ENCODE measurements at regions not wholly inside any gene's neighbourhood (a gene's known extent, or its start where the extent isn't known, plus 50 kb on each side); places are given as distances from the start of the nearest gene placed in this dataset.
"Not testable (repeated sequence)": the region's sequence is repeated elsewhere in the genome, so short reads cannot be mapped to it uniquely, and the experiment has no call there.

DNA sequence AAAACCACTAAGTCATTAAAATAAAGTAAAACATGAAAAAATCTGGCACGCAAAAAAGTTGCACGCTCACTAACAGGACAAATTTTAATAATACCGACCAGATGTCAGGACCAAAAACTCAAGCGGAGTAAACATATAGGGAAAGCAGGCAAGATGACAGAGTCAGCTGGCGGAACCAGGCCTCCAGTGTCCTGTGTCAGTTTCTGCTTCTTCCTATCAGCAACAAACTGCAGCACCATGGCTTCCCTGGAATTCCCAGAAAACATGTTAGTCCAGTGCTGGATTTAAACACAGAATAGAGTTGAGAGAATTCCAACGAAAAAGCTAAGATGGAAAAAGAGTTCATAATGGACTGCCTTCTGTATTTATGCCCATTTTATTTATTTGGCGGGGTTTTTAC, 169.1 kb upstream of the ARHGEF26 start:
- no peak for DNase-seq

DNA sequence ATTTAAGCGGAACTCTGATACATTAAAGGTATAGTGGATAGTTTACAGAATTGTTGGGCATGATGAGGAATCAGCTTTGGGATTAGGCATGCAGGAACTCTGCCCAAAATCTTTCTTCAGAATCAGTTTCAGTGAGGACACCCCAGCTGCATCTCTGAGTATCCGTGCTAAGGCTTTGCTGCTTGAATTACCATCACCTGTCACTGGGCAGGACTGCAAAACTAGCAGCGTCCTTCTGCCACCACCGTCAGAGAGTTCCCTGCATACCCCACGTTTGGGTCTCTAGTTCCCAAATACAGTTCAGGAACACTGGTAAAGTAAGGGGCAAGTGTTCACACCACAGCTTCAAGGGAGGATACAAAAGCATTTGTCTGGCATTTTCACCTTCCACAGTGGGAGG, 164.6 kb upstream of the ARHGEF26 start:
- DNase-seq = no peak

DNA sequence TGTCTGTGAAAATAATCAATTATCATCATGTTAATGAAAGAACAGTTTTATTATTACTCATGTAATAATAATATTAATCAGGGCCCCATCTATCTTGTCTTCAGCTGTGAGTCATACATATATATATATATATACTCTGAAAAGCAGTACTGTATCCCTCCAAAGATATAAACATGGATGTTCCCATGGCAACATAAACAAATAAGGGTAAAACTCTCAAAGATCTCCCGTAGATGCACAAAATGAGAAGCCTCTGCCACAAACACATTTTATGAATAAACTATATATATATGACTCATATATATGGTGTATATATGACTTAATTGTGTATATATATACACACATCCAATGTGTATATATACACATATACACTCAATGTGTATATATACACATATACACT, 163.8 kb upstream of the ARHGEF26 start:
- DNase-seq = no peak

DNA sequence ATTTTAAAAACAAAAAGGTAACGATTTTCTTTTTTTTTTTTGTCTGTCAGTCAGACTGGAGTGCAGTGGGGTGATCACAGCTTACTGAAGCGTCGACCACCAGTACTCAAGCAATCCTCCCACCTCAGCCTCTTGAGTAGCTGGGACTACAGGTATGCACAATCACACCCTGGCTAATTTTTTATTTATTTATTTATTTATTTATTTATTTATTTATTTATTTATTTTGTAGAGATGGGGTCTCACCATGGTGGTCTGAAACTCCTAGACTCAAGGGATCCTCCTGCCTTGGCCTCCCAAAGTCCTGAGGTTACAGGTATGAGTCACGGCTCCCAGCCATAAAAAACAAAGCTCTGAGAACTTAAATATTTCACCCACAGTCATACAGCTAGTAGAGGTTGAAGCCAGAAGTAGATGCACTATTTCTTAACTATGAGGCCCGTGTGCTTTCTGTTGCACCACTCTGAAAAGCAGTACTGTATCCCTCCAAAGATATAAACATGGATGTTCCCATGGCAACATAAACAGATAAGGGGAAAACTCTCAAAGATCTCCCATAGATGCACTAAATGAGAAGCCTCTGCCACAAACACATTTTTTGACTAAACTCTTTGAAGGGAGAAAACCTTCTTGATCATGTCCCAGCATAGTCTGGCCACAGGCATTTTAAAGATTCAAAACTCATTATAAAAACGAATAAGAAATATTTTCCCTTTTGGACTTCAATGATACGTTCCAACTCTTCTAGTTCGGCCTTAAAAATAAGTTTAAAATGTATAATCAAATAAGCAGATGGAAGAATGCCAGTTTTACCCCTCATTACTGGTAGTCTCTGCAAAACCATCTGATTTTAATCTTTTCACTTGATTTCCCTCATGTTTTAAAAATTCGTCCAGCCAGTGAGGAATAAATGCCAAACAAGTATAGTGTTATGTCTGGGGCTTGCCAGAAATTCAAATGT, 162.3 kb upstream of the ARHGEF26 start:
- peak; percentile 36 for DNase-seq

DNA sequence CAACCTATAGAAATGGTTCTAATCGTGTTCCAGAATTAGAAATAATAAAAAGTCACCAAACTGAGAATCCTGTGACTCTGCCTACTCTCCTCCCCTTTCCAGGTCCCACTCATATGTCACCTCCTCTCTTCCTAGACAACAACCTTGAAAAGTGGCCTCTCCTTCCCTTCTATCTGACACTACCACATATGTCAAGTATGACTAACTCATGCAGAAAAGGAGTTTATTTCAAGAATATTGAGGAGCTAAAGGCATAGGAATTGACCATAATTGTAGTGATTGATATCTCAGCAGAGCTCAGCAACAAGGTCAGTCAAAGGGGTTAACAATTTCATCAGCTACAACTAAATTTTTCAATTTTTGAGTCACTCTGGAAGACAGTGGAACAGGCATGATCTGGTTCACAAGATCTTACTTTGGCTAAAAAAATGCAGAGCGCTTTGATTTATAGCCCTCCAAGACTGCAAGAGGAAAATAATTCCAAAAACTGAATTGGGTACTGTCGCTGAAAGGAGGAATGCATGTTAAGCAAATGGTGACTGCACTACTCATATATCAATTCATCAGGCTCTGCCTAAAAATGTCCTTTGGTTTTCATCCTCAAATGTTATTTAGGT, 160.6 kb upstream of the ARHGEF26 start:
- DNase-seq = no peak

DNA sequence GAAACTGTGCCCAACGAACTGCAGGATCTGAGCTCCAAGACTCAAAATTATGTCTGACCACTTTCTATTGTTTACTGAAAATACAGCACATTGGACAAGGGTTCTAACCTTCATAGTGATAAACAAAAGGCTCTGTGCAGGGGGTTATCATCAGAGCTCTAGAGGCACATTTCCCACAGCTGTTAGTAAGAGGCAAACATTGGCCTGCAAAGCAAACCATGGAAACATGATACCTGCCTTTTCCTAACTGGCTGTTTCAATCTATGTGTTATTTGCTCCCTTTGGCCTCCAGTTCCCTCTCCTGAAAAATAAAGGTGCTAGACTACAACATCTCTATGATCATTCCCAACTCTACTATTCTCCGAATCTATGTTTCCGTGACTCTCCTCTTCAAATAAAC, 159.7 kb upstream of the ARHGEF26 start:
- DNase-seq = no peak

DNA sequence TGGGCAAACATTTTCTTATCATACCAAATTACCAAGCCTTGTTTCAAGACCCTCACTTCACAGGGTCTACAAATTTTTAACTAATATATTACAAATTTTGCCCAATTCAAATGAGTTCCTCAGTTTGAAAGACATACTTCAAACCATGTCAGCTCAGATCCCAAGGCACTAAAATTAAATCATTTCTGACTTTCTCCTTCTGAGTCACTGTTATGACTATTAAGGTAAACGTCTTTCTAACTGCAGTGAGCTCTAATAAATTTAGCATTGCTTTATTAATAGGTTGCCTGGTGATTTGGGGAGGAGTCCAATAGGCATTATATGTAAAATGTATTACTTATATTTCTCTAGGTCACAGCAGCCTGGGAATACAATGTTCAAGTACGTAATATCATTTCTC, 158.2 kb upstream of the ARHGEF26 start:
- DNase-seq = no peak

DNA sequence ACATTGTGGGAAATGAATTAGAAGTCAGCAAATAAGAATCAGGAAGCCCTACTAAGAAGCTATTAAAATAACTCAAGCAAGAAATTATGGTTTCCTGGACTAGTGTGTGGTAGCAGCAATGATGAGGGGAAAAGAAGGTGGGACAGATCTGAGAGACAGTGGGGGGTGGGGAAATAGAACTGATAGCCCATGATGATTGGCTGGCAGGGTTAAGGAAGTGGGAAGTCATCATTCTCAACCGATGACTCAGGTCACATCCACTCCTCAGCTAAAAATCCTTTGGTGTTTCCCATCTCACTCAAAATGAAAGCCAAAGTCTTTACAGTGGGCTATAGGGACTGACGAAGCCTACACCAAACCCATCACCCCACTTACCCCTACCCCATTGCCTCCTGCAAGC, 153.9 kb upstream of the ARHGEF26 start:
- no peak for DNase-seq

DNA sequence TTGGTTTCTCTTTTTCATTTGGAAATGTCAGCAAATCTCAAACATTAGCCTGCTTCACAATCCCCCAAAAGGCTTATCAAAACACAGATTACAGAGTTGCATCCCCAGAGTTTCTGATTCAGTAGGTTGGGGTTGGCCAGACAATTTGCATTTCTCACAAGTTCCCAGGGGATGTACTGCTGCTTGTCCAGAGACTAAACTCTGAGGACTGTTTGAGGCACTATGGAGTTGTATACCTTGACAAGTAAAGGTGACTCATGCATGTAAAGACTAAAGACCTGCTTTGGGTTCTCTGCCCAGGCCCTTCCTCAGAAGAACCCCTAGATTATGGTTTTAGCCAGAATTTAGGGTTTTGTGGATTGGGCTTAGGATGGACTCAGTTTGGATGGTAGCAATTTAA, 151.1 kb upstream of the ARHGEF26 start:
- no peak for DNase-seq

DNA sequence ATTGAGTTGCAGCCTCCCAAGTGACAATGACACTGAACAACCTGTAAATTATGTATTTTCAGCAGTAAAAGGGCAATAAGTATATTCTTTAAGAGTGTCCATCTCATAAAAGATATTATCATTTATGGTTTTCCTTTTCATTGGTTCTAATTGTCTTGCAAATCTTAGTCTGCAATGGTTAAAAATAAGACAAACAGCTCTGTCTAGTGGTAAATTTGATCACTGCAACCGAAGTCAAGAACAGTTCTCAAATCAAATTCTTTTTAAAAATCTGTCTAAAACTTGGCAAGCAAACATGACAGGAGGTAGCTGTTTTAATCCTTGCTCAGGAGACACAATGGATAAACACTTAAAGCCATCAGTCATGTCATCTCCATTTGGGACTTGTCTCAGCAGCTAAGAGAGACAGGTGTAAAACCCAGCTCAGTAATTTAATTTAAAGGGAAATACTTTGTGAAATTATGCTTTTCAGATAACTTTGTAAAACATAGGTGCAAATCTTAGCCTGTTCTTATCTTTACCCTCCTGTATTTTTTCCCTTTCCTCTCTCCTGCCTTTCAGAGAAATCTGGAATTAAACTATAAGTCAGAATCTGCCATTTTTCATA, 150.3 kb upstream of the ARHGEF26 start:
- no peak for DNase-seq

DNA sequence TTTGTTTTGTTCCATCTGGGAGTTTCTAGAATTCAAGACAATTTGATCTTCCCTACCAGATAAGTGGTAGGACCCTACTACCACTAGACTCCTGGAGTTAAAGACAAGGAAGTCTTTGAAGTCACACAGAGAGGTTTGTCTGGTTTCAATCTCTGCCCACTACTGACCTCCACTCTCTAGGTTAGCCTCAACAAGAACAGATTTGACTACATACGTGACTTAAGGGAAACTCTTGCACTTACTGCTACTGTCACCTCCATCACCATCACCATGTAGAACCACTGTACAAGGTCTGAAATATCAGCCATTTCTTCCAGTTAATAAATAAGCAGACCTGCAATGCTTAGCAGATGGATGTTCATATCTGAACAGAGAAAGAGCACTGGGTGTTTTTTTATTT, 148.3 kb upstream of the ARHGEF26 start:
- DNase-seq = no peak

DNA sequence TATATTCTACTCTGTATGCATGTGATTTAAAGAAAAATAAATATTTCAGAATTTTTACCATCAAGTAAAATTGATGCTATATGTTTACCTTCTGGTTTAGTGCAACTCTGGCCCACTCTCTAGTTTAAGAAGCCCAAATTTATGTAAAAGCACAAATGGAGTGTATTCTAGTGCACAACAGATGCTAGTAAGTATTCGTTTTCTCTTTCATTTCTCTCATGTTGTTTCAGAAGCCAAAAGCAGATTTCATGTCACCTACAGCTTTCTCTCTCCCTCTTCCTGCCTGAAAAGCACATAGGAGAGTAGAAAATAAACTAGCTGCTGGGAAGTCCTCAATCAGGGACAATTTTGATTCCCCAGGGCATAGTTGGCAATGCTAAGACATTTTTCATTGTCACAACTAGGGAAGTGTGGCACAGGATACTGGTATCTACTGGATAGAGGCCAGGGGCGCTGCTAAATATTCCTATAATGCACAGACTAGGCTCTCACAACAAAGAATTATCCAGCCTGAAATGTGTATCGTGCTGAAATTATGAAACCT, 147.4 kb upstream of the ARHGEF26 start:
- no peak for DNase-seq

DNA sequence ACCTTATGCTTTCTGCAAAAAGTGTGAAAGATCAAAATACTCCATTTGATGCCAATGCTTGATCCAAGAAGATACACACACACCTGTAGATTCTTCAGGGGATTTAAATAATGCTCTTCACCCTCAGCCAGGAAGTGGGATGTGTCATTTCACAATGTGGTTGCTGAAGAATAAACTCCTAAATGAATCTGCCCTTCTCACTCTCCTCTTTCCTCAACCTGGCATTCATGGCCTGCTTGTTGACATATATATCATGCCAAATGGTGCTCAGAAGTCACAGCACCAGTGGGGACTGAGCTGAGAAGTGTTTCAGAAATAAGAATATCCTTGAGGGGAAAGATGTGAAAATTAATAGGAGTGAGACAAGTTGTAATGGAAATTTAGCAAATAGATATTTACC, 146.6 kb upstream of the ARHGEF26 start:
- no peak for DNase-seq

DNA sequence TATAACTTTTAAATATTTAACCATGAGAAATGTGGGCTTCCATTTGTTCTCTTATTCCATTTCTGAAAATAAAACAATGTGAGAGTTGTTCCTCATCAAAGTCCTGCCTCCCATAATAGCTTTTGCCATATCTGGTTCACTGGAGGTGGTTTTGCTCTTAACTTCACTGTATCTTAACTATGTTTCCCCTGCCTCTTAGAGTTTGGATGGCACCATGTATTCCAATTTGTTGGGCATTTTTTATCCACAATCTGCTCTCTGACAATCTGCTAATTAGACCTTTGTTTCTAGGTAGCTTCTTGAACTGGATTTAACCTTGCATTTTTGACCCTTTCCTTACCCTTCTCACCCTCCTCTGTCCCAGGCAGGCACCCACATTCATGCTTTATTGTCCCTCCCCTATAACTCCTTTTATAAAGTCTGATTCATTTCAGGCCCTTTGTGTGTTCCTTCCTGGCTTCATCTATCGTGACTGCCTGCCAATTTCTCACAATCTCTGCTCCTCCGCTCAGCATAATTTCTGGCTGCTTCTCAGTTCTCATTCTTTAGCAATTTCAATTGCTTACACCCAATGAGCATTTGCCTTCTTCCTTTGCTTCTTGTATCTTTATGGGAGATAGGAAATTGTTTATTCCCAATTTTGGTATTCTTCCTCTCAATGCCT, 144.2 kb upstream of the ARHGEF26 start:
- DNase-seq = no peak

DNA sequence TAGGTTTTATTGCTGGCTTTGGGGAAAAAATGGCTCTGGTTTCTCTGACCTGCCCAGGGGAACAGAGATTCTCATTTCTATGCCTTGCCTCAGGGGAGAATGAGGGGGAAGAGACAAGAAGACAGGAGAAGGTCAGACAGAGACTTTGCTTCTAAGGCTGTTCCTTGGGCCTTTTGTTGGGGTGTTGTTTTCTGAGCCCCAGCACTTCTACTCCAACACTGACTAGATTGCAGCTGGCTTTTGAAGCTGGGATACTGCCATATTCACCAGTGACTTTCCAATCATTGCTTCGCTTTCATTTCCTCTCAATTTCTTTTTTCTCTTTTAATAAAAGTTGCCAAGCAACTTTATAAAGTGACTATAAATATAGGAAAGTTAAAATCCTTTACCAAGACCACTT, 143.2 kb upstream of the ARHGEF26 start:
- no peak for DNase-seq

DNA sequence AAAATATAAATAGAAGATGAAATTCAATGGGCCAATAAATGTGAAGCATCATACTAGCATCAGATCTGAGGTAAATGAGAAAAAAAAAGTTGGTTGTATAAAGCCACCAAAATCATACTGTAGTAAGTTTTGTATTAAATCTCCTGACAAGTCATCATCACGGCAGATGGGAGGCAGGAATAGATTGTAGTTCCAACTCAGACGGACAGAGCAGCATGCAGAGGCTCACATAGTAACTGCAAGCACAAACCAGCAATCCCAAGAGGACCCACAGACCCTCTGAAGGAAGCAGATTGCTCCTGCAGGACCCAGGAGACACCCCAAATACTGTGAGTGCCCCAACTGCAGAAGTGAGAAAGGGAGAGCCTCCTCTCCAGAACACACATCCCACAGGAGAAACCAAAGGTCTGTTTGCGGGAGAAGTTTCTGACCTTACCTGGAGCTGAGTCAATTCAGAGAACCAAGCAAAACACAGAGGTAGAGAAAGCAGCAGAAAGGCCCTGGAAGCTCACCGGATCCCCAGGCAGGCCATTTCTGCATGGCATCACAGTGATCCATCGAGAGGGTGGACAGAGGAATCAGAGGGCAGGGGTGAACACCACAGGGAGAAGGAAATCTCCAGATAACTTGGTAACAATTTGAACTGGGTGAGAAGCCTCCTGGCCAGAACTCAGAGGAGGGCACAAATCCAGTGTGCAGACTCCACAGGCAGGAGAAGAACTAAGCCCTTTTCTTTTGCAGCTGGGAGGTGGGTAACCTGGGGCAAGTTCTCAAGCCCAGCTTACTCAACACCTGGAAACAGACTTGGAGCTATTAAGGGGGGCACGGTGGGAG, 141.6 kb upstream of the ARHGEF26 start:
- no peak for DNase-seq

DNA sequence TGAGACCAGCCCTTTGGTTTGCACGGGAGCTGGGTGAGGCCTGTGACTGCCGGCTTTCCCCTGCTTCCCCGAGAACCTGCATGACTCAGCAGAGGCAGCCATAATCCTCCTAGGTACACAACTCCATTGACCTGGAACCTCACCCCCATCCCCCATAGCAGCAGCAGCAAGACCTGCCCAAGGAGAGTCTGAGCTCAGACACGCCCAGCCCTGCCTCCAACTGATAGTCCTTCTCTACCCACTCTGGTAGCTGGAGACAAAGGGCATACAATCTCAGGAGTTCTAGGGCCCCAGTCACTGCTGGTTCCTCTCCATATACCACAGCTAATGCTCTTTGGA, 141.0 kb upstream of the ARHGEF26 start:
- DNase-seq = no peak

DNA sequence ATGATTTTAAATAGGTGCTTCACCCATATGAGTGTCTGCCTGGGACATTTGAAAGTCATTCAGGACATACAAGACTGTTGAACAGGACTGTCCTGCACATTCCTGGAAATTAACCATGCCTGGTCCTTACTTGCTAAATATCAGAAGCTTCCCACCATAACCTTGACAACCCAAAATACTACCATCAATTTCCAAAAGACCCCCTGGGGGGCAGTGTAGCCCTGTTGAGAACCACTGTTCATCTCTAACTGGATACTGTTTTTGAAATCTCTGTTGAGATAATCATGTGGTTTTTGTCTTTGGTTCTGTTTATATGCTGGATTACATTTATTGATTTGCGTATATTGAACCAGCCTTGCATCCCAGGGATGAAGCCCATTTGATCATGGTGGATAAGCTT, 123.8 kb upstream of the ARHGEF26 start:
- DNase-seq = not testable (repeated sequence)

DNA sequence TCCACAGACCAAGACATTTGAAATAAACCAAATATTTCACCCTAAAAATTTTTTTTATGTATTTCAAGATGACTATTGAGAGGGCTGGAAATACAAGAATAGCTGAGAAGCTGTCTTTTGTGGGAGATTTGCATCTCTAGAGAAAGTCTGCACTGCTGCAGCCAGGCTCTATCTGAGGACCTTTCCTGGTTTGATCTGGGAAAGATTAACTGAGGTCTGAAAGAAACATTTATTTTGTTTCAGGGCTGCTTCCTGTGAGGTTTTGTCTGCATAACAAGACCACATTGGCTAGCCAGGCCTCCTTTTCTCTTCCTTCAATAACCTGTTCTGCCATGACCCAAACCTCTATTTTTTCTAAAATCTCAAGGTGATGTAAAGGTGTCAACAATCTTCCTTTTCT, 117.5 kb upstream of the ARHGEF26 start:
- DNase-seq = no peak

DNA sequence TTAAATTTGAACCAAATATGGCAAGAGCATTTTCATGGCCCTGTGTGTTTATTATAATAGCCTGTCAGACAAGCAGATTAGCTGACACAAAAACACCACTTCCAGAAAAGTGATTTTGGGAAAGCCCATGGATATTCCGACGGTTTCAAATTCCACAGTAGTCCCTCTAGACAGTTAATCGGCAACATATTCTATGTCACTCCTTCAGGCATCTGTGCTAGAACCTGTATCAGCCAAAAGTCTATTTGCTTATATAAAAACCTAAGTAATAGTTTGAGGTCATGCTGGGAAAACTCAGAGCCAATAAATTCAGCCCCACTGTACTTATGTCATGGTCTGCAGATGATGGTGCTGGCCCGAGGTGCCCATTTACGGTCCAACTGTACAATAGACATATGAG, 110.2 kb upstream of the ARHGEF26 start:
- DNase-seq = no peak

DNA sequence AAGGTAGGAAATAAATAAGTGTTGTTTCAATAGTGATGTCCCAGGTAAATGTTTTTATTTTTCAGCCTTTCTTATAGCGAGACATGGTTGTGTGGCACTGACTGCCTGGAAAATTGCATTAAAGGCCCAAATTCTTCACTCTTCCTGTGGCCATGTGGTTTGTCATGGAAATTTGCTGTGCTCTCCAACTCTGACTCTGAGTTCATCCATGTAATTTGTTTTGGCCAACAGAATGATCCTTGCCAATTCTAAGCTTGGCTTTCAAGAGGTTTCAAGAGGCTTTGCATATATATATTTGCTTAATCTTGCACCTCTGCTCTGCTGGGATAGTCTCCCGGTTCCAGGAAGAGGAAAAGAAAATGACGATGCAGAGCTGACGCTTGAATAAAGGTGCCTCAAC, 107.5 kb upstream of the ARHGEF26 start:
- no peak for DNase-seq

DNA sequence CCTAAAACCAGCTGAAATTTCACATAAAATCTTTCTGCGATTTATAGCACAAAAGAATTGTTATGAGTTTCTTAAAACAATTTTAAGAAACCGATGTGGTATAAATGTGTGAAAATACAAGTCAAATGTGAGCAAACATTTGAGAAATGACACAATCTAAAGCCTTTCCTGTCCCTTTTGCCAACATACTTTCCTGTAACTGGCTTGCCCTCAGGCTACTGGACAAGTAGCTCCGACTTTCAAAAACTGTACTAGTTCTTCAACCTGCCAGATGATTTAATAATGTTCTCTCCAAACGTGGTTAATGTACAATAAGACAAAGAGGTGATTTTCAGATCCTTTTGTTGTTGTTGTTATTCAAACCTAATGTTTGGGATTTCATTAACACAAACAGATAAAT, 105.9 kb upstream of the ARHGEF26 start:
- DNase-seq = no peak

Measured in NCI-H226 (cell line).